ENCODE measurements at regions not wholly inside any gene's neighbourhood (a gene's known extent, or its start where the extent isn't known, plus 50 kb on each side); places are given as distances from the start of the nearest gene placed in this dataset.

GRCh38 chr18:60020107-60020925, 120.5 kb downstream of the PMAIP1 start:
- in situ Hi-C loops (cut with MboI) = no loop called here

More at GRCh38 chr18:60020107-60020925, 120.5 kb downstream of the PMAIP1 start:
- no peak overlapping the region for H3K4me3 ChIP-seq
- H3K9me1 ChIP-seq (ENCODE audit: control insufficient read depth, insufficient read depth, low read length) = no peaks in the 10 kb centered on the region
- no peak for ATAC-seq
- no peaks in the 10 kb centered on the region for H4K20me1 ChIP-seq (replicated peaks; ENCODE audit: control insufficient read depth, insufficient read depth, low read length)
- BruUV-seq (replicated peaks) = no TSS peak
- no peak for DNase-seq (ENCODE audit: extremely low read depth in 1 of 4, low spot score in 3 of 4)
- H3K36me3 ChIP-seq (ENCODE audit: control insufficient read depth, insufficient read depth, low read length) = no peaks in the 10 kb centered on the region
- WGBS (ENCODE audit: insufficient coverage, low coverage, missing lambda C conversion rate) = 0% methylated on average over 3 of the region's 7 CpGs
- no peaks in the 10 kb centered on the region for H3K4me1 ChIP-seq (replicated peaks in 1 of 2; ENCODE audit: control insufficient read depth in 2 of 2, insufficient read depth in 2 of 2, low read length in 2 of 2)
- peak overlapping the region; percentile 31; the same call in 1 of the 2 replicates for H2AFZ ChIP-seq (ENCODE audit: low read depth, low read length)
- ChIA-PET POLR2A (interaction anchor here (0.5 kb wide), 1 partner anchor 121 kb away, joined by 3 read pairs; no protein-coding TSS in a partner anchor), CTCF (ENCODE audit: low intra/inter-chr PET ratio) (interaction anchor here (0.6 kb wide), 1 partner anchor 561 kb away, joined by 3 read pairs; no protein-coding TSS in a partner anchor)
- intact Hi-C loops (cut with micrococcal nuclease) = no loop called here
- no peaks in the 10 kb centered on the region for H3K9me3 ChIP-seq (replicated peaks; ENCODE audit: control insufficient read depth, insufficient read depth, low read depth, low read length)
- H3K4me2 ChIP-seq (ENCODE audit: insufficient read depth, low read length) = no peak overlapping the region
- FAIRE-seq = no peak
- H3K9ac ChIP-seq (ENCODE audit: insufficient read depth in 1 of 2, low read depth in 2 of 2, low read length in 2 of 2) = no peak overlapping the region
- H3K27ac ChIP-seq (ENCODE audit: extremely low read depth, low read depth, low read length) = no peak overlapping the region
- no peaks in the 10 kb centered on the region for H3K79me2 ChIP-seq (ENCODE audit: control insufficient read depth, insufficient read depth, low read length)
- H3K27me3 ChIP-seq (ENCODE audit: control insufficient read depth in 2 of 2, insufficient read depth in 2 of 2, low read length in 2 of 2) = no peaks in the 10 kb centered on the region
- TF ChIP-seq TSC22D4 (tag; IDR thresholded peaks at IDR 0.05) (no peak), TEAD4 (IDR thresholded peaks at IDR 0.05; ENCODE audit: low read length) (no peak), TEAD4 (CRISPR knock-in tag; IDR thresholded peaks at IDR 0.05; ENCODE audit: borderline replicate concordance) (no peak), MITF (IDR thresholded peaks at IDR 0.05) (no peak), ZNF282 (CRISPR knock-in tag; IDR thresholded peaks at IDR 0.05) (no peak), CREB3L1 (IDR thresholded peaks at IDR 0.05; ENCODE audit: borderline replicate concordance, low read depth) (no peak), SFPQ (IDR thresholded peaks at IDR 0.05; ENCODE audit: low read depth, low read length) (no peak)

Measured in K562 (cell line).